NCI-H2107 treated with DMSO at 0.1 percent for 48 hours (cell line): ENCODE measurements at regions not wholly inside any gene's neighbourhood (a gene's known extent, or its start where the extent isn't known, plus 50 kb on each side); places are given as distances from the start of the nearest gene placed in this dataset.
"Not testable (repeated sequence)": the region's sequence is repeated elsewhere in the genome, so short reads cannot be mapped to it uniquely, and the experiment has no call there.

Experiments used
- DNase-seq: peaks from one replicate; lab custom pipeline; 2025; ENCODE audit not compliant: unreplicated experiment; lab: John Stamatoyannopoulos, UW

DNA sequence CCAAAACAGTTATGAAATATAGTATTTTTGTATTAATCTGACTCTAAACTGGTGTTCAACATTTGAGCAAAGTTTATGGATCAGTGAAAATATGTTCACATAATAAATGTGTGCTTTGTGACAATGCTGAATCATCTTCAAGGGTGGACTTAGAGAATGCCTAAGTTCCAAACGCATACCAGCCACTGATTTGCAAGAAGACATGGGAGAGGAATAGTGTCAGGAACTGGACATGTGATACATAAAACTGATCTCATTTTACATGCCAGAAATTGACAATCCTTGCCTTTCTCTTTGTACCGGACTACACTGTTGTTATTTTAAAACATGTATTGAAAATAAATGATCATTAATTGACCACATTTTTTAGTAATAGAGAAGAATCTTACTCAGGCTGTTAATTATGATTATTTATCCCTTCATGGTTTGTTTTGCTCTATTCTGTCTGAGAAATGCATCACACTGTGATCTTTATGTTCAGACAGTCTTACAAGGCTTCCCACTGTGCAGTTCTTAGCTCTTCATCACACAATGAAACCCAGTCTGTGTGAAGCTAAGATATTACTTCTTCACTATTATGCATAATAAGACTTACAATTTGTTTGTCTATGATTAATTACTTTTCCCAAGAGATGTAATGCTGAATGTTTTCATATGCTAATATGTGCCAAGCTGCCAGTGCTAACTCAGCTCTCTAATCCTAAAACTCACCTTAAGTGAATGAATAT, 1180.6 kb upstream of the CDH8 start:
- no peak for DNase-seq

- DNase-seq = no peak
Observed at GRCh38 chr16:63201851-63202250, 1165.6 kb upstream of the CDH8 start.

DNA sequence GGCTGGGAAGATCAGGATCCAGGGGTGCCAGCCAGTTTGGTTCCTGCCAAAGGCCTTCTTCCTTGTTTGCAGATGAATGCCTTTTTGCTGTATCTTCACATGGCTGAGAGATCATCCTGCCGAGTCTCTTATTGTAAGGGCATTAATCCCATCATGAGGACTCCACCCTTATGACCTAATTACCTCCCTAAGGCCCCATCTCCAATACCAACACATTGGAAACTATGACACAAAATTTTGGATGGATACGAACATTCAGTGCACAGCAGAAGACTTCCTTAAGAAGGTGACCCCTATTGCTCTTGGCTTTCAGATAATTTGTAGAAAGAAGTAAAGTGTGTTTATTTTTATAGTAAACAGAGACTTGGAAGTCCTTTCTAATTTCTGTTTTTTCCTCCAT, 1164.7 kb upstream of the CDH8 start:
- DNase-seq = no peak

DNA sequence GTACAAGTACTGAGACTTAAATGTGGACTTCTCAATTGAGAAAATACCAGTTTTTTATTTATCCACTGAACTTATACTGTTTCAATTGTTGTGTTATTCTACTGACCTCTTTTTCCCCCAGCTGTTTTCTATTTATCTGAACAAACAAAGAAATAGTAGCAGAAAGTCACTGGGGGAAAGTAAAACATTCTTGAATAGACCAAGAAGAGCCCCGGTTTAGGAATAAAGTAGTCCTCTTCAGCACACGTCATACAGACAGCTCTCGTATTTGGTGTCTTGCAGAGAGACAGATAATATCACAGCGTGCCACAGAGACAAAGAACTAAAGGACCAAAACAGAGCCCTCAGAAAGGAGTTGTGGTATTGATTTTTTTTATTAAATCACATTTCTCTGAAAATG, 1159.1 kb upstream of the CDH8 start:
- DNase-seq = no peak

DNA sequence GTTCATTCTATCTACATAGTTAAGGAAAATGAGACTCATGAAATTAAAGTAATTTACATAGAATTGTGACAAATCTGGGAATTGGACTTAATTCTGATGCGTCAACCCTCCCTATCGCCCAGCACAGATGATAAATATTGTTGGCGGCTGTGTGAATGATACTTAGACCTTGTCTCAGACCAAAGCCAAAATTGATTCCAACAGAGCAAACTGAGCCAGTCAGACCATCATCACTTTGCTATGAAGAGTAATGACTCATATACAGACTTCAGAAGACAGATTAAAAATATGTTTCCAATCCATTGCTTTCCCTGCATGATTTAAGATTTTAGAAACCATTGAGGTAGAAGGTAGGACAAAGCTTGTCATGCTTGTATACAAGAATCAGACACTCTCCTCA, 1156.7 kb upstream of the CDH8 start:
- no peak for DNase-seq

GRCh38 chr16:63188086-63188771, 1152.0 kb upstream of the CDH8 start:
- DNase-seq = no peak

DNA sequence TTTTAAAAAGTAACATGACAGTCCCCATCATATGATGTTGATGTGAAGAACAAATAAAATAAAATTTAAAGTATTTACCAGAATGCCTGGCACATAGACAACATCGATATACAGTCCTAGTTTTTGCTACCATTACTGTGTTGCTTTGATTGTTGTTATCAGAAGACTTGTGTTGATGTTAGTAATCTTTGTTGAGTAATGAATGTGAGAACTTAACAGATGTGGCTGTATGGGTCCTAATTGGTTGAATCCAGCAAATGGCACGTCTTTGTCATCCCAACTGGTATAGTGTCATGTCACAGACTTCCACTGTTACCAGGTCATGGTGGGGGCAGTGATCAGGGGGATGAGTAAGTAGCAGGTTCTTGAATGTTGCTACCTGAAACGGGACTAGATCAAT, 1151.4 kb upstream of the CDH8 start:
- no peak for DNase-seq

GRCh38 chr16:63185235-63185780, 1149.1 kb upstream of the CDH8 start:
- DNase-seq = no peak

GRCh38 chr16:63183743-63184142, 1147.5 kb upstream of the CDH8 start:
- no peak for DNase-seq

GRCh38 chr16:63175313-63175712, 1139.1 kb upstream of the CDH8 start:
- DNase-seq = no peak

GRCh38 chr16:63174801-63175200, 1138.6 kb upstream of the CDH8 start:
- no peak for DNase-seq

DNA sequence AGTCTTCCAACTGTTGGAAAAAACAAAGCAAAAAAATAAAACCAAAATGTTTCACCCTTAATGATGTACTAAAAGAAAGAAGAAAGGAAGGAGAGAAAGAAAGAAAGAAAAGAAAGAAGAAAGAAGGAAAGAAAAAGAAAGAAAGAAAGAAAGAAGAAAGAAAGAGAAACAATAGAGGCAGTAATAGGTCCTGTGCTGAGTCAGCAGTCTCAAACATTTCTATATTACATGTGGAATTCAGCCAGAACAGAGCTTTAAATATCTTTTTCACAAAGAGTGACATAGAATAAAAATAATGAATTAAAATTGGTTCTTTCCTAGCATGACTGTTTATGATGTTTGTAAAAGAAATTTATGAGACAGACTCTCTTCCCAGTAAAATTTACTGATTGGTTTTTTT, 1135.3 kb upstream of the CDH8 start:
- no peak for DNase-seq

DNA sequence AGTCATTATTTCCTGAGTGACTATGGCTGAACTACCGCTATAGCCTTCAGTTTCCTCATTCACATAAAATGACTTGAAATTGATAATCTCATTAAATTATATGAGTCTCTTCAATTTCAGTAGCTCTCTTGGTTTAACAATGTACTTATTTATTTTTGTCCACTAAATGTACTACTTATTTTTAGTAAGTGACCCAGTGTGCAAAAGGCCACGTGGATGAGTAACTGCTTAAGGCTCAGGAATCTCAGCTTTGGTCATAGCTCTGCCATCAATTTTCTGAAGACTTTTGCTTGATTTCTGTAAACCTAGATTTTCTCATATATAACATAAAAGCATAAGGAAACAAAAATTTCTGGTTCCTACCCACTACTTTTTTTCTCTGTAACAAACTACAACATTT, 1132.9 kb upstream of the CDH8 start:
- no peak for DNase-seq

DNA sequence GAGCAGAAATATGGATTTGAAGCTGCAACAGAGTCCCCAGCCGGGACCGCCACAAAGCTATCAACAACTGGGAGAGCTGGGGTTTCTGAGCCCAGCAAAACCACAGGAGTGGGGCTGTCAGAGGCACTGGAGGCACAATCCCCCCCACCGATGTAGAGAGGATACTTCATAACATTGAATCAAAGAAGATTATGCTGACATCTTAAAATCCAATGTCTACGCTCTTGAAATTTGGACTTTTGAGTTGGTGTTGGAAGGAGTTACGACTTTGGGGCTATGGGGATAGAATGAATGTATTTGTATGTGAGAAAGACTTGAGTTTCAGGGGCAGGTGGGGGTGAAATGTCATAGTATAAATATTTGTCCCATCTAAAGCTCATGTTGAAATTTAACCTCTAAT, 1121.6 kb upstream of the CDH8 start:
- no peak for DNase-seq

- DNase-seq = no peak
Observed at GRCh38 chr16:63146251-63146650, 1110.0 kb upstream of the CDH8 start.

DNA sequence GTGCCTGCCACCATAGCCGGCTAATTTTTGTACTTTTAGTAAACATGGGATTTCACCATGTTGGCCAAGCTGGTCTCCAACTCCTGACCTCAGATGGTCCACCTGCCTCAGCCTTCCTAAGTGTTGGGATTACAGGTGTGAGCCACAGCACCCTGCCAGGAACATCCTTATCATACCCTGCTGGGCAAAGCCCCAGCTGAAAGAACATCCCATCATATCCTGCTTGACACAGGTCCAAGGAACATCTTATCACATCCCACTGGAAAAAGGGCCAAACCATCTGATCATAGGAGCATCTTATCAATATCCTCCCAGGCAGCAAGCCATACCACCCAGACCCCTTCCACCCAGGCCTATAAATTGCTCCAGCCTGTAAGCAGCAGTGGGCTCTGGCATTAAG, 1109.2 kb upstream of the CDH8 start:
- DNase-seq = no peak

GRCh38 chr16:63135069-63135468, 1098.8 kb upstream of the CDH8 start:
- no peak for DNase-seq

DNA sequence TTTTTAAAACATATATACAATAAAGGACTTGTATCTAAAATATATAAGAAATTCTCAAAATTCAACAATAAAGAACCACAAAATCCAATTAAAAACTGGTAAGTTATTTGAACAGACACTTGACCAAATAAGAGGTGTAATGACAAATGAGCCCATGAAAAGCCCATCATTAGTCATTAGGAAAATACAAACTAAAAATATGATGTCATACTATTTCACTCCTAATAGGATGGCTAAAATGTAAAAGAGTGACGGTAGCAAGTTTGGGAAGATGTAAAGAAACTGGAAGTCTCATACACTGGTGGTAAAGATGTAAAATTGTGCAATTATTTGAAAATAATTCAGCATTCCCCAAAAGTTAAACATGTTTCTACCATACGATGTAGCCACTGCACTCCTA, 1095.3 kb upstream of the CDH8 start:
- no peak for DNase-seq

- no peak for DNase-seq
Observed at GRCh38 chr16:63130942-63131341, 1094.7 kb upstream of the CDH8 start.

DNA sequence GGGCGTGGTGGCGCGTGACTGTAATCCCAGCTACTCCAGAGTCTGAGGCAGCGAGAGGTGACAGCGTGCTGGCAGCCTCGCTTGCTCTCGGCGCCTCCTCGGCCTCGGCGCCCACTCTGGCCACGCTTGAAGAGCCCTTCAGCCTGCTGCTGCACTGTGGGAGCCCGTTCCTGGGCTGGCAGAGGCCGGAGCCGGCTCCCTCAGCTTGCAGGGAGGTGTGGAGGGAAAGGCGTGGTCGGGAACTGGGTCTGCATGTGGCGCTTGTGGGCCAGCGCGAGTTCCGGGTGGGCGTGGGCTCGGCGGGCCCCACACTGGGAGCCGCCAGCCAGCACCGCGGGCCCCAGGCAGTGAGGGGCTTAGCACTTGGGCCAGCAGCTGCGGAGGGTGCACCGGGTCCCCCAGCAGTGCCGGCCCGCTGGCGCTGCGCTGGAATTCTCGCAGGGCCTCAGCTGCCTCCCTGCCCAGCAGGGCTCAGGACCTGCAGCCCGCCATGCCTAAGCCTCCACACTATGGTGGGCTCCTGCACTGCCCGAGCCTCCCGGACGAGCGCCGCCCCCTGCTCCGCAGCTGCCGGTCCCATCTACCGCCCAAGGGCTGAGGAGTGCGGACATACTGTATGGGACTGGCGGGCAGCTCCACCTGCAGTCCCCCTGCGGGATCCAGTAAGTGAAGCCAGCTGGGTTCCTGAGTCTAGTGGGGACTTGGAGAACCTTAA, 1093.3 kb upstream of the CDH8 start:
- DNase-seq = no peak

DNA sequence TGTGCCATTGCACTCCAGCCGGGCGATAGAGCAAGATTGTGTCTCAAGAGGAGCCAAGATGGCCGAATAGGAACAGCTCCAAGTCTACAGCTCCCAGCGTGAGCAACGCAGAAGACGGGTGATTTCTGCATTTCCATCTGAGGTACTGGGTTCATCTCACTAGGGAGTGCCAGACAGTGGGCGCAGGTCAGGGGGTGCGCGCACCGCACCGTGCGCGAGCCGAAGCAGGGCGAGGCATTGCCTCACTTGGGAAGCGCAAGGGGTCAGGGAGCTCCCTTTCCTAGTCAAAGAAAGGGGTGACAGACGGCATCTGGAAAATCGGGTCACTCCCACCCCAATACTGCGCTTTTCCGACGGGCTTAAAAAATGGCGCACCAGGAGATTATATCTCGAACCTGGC, 1083.7 kb upstream of the CDH8 start:
- DNase-seq = not testable (repeated sequence)

DNA sequence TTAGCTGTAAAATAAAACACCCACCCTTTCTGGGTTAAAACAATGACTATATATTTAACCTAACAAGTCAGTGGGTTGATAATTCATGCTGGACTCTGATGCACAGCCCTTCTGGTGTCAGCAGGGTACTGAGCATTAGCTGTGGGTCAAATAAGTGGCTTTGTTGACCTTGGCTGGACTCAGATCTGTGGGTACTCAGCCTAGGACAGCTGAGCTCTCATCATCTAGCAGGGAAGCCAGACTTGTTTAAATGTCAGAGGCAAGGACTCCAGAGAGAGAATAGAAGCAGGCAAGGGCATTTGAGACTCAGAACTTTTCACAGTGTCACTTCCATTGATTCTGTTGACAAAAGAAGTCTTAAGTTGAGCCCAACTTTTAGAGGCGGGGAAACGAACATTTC, 1063.8 kb upstream of the CDH8 start:
- DNase-seq = no peak
